Body of pancreas (tissue), 4 donors: ENCODE measurements at regions not wholly inside any gene's neighbourhood (a gene's known extent, or its start where the extent isn't known, plus 50 kb on each side); places are given as distances from the start of the nearest gene placed in this dataset.

Source experiments
- POLR2A ChIP-seq, 3 donors: fragments of 450-650 bp; IDR thresholded peaks; one replicate each; pipeline ENCODE4 v1.6.1; 2016; ENCODE audit warnings: antibody characterized with exemption in 3 of 3, mild to moderate bottlenecking in 2 of 3
- TF ChIP-seq, protein P1 (sequence below), 7 experiments: fragments of 450-650 bp in 4 of 7; fragments of 200-600 bp in 3 of 7; sonication (generic) in 3 of 7; IDR thresholded peaks; one replicate each; pipeline ENCODE4 v1.5.1; 2016 to 2019; ENCODE audit warnings: antibody characterized with exemption in 7 of 7

DNA sequence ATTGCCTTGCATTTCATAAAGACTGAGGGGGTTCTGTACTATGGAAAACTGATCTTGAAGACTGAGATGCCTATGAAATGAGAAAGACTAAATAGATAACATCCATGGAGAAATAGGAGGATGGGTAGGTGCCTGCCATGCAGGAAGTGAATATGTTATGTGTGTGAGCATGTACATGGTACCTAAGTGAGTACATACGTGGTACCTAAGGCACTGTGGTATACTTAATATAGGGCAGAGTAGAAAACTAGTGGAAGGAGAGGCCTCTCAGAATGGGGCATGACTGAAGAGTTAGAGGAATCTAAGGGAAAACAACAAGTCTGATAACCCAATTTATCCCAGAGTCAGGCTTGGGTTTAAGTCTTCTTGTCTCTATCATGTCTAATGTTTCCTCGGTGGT is 161.8 kb upstream of the DCN start:
- no peak for TF ChIP-seq POLR2A (IDR thresholded peaks at IDR 0.05)
- TF ChIP-seq, protein P1, sequence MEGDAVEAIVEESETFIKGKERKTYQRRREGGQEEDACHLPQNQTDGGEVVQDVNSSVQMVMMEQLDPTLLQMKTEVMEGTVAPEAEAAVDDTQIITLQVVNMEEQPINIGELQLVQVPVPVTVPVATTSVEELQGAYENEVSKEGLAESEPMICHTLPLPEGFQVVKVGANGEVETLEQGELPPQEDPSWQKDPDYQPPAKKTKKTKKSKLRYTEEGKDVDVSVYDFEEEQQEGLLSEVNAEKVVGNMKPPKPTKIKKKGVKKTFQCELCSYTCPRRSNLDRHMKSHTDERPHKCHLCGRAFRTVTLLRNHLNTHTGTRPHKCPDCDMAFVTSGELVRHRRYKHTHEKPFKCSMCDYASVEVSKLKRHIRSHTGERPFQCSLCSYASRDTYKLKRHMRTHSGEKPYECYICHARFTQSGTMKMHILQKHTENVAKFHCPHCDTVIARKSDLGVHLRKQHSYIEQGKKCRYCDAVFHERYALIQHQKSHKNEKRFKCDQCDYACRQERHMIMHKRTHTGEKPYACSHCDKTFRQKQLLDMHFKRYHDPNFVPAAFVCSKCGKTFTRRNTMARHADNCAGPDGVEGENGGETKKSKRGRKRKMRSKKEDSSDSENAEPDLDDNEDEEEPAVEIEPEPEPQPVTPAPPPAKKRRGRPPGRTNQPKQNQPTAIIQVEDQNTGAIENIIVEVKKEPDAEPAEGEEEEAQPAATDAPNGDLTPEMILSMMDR (IDR thresholded peaks at IDR 0.05): no peak
